RWPE1 (cell line): ENCODE measurements at regions not wholly inside any gene's neighbourhood (a gene's known extent, or its start where the extent isn't known, plus 50 kb on each side); places are given as distances from the start of the nearest gene placed in this dataset.

Source experiments
- CTCF ChIA-PET: fragments of 350-600 bp; sonication (Branson Sonifier 250); formaldehyde crosslinking; extraction: SDS; loops from one replicate; lab custom pipeline; 2021; lab: Yijun Ruan, JAX
- POLR2A ChIA-PET: fragments of 400-600 bp; formaldehyde crosslinking; extraction: SDS; loops from one replicate; lab custom pipeline; 2020; ENCODE audit warnings: antibody characterized with exemption; ENCODE audit not compliant: low non-redundant PET; lab: Yijun Ruan, JAX
- DNase-seq: peaks from one replicate; pipeline ENCODE4 v3.0.0; 2012; ENCODE audit warnings: low spot score
- H3K27ac ChIP-seq: fragments of 450-650 bp; 2 replicates; pipeline ENCODE4 v1.5.1; 2017
- CTCF ChIP-seq: fragments of 450-650 bp; conservative IDR thresholded peaks from 2 replicates; pipeline ENCODE4 v1.5.1; 2017; ENCODE audit warnings: low read depth, mild to moderate bottlenecking

DNA sequence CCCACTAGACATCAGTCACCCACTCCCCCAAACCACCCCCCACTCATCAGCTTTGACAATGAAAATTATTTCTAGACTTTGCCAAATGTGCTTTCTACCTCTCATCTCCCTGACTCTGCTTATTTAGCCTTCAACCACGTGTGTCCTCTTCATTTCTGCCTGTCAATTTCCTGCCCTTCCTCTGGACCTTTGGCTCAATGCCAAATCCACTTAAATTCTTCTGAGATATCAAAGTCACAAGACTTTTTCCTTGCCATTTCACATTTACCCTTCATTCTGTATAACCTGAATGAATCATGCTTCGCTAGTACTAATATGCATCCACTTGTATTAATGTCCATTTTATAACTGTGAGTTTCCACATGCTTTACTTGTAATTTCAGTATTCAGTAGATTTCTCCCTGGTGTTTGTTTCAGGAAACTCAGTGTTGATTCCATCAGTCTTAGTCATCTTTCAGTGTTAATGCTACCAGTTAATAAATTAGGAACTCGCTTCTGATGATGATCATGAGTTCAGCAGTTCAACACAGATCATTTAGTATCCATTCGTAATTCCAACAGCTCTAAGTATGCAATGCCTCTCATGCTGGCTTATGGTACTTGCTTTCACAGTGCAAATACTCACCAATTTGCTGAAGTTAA lies 128.2 kb upstream of the OSTN start:
- DNase-seq = no peak
- no peak overlapping the region for H3K27ac ChIP-seq
- CTCF ChIA-PET = interaction anchor here (0.5 to 0.6 kb wide), 2 partner anchors 24 to 259 kb away, joined by 3 read pairs; no protein-coding TSS in a partner anchor
- no peak for TF ChIP-seq CTCF
- POLR2A ChIA-PET = no interaction called here

DNA sequence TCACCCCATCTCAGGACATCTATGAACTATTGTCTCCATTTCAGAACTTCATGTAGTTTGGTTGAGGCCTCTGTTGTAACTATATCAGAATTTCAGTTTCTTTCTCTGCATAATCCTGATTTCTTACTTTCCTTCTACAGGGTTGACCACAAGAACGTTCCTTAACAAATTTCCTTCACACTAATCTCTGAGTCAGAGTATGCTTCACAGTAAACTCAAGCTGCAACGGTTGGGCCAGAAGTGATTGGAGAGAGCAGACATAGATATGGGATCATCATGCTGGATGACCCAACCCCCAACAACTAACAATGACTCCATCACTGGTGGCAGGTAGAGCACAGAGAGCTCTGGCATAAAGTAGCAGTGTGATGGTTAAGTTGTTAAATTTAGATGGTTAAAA lies 128.8 kb upstream of the OSTN start:
- H3K27ac ChIP-seq = no peak overlapping the region
- ChIA-PET POLR2A (no interaction called here), CTCF (interaction anchor here (0.5 to 0.6 kb wide), 2 partner anchors 24 to 258 kb away, joined by 3 read pairs; no protein-coding TSS in a partner anchor)
- no peak for TF ChIP-seq CTCF
- DNase-seq = peak; percentile 50

GRCh38 chr3:191068946-191069813 lies 129.9 kb upstream of the OSTN start:
- no peak for DNase-seq
- TF ChIP-seq CTCF = no peak
- ChIA-PET CTCF (no interaction called here), POLR2A (no interaction called here)
- H3K27ac ChIP-seq = no peak overlapping the region

DNA sequence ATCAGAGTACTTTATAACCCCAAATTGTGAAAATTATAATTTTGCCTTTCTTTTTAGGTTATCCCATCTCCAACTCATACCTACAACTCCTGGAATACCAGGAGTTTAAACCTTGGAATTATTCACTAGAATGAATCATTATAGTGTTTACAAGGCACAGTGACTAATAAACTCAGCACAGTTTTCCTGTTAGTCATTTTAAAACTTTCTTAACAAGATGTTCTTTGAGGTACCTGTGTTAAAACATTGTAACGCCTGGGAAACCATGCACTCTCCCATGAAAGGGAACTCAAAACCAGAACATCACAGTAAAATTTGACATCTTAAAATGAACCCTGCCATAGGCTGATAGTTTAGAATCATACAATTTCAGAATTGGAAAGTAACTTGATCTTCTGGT lies 132.4 kb upstream of the OSTN start:
- no peak overlapping the region for H3K27ac ChIP-seq
- DNase-seq = peak; percentile 66
- CTCF ChIA-PET = interaction anchor here (0.6 kb wide), 1 partner anchor 366 kb away, joined by 4 read pairs; no protein-coding TSS in a partner anchor

DNA sequence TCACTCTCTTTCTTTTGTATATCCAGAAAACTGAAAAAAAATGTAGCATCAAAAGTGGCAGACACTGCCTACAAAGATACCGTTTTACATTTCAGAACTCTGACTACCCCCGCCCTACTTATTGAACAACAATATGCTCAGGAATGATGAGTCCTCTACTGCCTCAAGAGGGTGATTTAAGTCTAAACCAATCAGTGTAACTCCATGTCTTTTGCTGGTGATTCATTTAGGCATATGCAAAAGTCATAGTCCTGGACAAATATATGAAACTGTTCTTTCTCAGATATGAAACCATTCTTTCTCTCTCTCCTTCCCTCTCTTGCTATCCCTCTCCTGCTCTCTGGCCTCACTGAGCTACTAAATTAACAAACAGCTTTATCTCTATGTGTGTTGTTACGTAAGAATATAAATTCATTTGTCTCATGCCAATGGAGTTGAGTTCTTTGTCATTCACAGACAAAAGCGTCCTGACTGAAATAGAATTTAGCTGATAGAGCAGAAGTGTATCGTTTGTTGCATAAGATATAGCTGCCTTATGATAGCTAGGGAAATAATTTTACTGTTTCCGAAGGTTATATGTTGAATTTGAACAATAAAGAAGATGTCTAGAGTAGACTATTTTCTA lies 133.7 kb upstream of the OSTN start:
- no peak overlapping the region for H3K27ac ChIP-seq
- DNase-seq = peak; percentile 48
- no peak for TF ChIP-seq CTCF
- POLR2A ChIA-PET = no interaction called here
- CTCF ChIA-PET = no interaction called here

More for the DNA sequence above, 132.4 kb upstream of the OSTN start:
- no peak for TF ChIP-seq CTCF
- POLR2A ChIA-PET = no interaction called here

DNA sequence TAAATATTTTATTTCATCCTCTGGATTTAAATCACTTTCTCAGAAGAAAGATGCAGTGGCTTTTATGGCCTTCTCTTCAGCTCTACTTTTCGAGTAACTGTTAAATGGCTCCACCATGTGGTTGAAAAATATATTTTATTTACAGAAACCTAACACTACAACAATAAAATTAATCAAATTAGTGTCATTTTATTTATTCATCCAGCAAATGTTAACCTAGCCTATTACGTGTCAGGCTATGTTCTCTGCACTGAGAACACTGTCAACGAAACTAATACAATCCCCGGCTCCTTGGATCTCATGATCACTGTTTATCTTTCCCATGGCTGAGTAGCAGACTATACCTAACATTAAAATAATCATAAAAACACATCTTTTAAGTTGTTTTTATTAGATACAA lies 148.0 kb upstream of the OSTN start:
- ChIA-PET CTCF (interaction anchor here (0.5 to 2.0 kb wide), 10 partner anchors 9 to 456 kb away, joined by 3 to 19 read pairs (median 4); no protein-coding TSS in a partner anchor), POLR2A (interaction anchor here (0.6 kb wide), 1 partner anchor 227 kb away, joined by 3 read pairs; no protein-coding TSS in a partner anchor)
- DNase-seq = peak; percentile 19
- H3K27ac ChIP-seq = no peak overlapping the region
- TF ChIP-seq CTCF = peak; percentile 52; the same call in 1 of the 2 replicates
